ENCODE measurements at regions not wholly inside any gene's neighbourhood (a gene's known extent, or its start where the extent isn't known, plus 50 kb on each side); places are given as distances from the start of the nearest gene placed in this dataset.

DNA sequence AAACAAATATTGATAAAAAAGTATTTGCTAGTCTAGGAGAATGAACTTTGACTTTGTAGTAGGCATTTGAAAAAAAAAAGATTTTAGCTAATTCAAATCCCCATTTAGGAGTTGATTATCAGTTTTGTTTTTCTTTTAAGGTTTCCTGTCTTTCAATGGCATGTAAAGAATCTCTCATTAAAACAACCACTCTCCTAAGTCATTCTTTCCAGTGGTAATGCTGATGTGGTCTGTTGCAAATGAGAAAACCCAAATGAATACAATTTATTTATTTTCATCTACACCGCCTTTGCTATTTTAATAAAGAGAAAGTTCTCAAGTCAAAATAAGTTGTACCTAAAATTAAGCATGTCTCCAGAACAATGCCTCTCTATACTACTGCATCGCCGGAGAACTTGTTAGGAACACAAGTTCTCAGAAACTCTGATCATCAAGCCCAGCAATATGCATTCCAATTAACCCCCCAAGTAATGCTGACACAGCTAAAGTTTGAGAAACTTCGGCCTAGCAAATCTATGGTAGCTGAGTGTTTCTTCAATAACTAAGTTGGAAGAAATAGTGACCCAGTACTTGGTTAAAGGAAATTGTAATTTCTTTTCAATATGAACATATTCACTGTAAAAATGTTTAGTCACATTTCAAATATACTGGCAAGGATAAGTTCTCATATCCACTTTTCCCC is 255.1 kb downstream of the PTPRC start:
- Histone ChIP-seq H3K4me1 (ENCODE audit: insufficient read depth, low read length, severe bottlenecking) (peaks cover 13% of the 10 kb centered on the region), H3K27me3 (ENCODE audit: insufficient read depth, low read length) (no peaks in the 10 kb centered on the region), H3F3A (ENCODE audit: insufficient read depth, low read length) (no peaks in the 10 kb centered on the region; the same call in none of the 2 replicates), H3K4me3 (ENCODE audit: low read depth, low read length, poor library complexity, severe bottlenecking) (no peak overlapping the region), H3K27ac (ENCODE audit: low read depth, low read length, poor library complexity, severe bottlenecking) (no peak overlapping the region), H4K20me1 (ENCODE audit: insufficient read depth, low read length) (no peaks in the 10 kb centered on the region), H3K9me2 (ENCODE audit: low read depth, low read length) (no peaks in the 10 kb centered on the region), H2AFZ (ENCODE audit: low read length) (no peak overlapping the region), H3K36me3 (ENCODE audit: insufficient read depth, low read length) (peaks cover 95% of the 10 kb centered on the region), H3K79me2 (ENCODE audit: insufficient read depth, low read length) (peaks cover 98% of the 10 kb centered on the region), H3K4me2 (ENCODE audit: low read length) (no peak overlapping the region), H3K9ac (ENCODE audit: low read length) (no peak overlapping the region), H3K9me3 (ENCODE audit: low read length) (no peaks in the 10 kb centered on the region)
- TF ChIP-seq, protein P1, sequence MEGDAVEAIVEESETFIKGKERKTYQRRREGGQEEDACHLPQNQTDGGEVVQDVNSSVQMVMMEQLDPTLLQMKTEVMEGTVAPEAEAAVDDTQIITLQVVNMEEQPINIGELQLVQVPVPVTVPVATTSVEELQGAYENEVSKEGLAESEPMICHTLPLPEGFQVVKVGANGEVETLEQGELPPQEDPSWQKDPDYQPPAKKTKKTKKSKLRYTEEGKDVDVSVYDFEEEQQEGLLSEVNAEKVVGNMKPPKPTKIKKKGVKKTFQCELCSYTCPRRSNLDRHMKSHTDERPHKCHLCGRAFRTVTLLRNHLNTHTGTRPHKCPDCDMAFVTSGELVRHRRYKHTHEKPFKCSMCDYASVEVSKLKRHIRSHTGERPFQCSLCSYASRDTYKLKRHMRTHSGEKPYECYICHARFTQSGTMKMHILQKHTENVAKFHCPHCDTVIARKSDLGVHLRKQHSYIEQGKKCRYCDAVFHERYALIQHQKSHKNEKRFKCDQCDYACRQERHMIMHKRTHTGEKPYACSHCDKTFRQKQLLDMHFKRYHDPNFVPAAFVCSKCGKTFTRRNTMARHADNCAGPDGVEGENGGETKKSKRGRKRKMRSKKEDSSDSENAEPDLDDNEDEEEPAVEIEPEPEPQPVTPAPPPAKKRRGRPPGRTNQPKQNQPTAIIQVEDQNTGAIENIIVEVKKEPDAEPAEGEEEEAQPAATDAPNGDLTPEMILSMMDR (IDR thresholded peaks at IDR 0.05; ENCODE audit: low read length), result no peak

DNA sequence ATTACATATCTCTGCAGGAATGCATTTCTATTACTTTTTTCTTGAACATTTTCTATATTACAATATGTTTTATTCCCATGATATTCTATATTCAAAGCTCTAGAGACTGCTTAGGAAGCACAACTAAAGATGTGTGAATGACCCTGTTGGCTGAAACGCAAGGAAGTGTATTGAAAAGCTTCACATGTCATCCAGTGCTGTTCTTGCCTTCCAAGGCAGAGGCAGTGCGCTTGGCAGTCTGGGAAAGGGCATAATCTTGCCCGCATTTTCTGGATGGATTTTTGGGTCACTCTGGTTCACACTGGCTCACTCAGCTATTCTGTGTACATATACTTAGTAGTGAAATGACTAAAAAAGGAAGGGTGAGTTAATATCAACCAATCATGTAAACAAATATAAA is 262.4 kb downstream of the PTPRC start:
- Histone ChIP-seq H3K9me3 (ENCODE audit: low read length) (no peaks in the 10 kb centered on the region), H2AFZ (ENCODE audit: low read length) (no peak overlapping the region), H3K27ac (ENCODE audit: low read depth, low read length, poor library complexity, severe bottlenecking) (no peak overlapping the region), H3K9ac (ENCODE audit: low read length) (no peak overlapping the region), H3K36me3 (ENCODE audit: insufficient read depth, low read length) (peaks cover 94% of the 10 kb centered on the region), H3K4me2 (ENCODE audit: low read length) (no peak overlapping the region), H3F3A (ENCODE audit: insufficient read depth, low read length) (no peaks in the 10 kb centered on the region), H3K4me1 (ENCODE audit: insufficient read depth, low read length, severe bottlenecking) (peaks cover 16% of the 10 kb centered on the region), H3K9me2 (ENCODE audit: low read depth, low read length) (no peaks in the 10 kb centered on the region), H3K79me2 (ENCODE audit: insufficient read depth, low read length) (peaks cover 84% of the 10 kb centered on the region), H3K4me3 (ENCODE audit: low read depth, low read length, poor library complexity, severe bottlenecking) (no peak overlapping the region), H4K20me1 (ENCODE audit: insufficient read depth, low read length) (no peaks in the 10 kb centered on the region; the same call in 1 of the 2 replicates), H3K27me3 (ENCODE audit: insufficient read depth, low read length) (no peaks in the 10 kb centered on the region)
- TF ChIP-seq, protein P1 (IDR thresholded peaks at IDR 0.05; ENCODE audit: low read length), result no peak
- TF ChIP-seq EZH2 (IDR thresholded peaks at IDR 0.05; ENCODE audit: borderline replicate concordance, low read length), result no peak

DNA sequence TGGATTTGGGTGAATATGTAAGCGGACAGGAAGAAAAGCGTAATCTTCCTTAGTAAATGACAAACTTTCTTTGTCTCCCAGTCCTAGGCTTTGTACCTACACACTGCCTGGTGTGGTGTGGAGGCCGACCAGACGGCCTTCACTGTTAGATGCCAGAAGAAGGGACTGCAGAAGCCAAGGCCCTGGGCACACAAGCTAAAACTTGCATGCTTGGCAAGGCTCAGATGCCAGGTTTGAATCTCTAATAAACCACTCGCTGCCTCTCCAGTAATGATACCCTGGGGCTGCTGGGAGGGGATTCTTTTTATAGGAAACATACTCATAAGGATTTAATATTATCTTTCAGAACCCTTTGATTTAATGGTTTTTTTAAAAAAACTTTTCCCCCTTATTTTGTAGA is 263.8 kb downstream of the PTPRC start:
- Histone ChIP-seq H3K4me1 (ENCODE audit: insufficient read depth, low read length, severe bottlenecking) (peaks cover 25% of the 10 kb centered on the region), H3K27ac (ENCODE audit: low read depth, low read length, poor library complexity, severe bottlenecking) (no peak overlapping the region), H3K79me2 (ENCODE audit: insufficient read depth, low read length) (peaks cover 84% of the 10 kb centered on the region), H4K20me1 (ENCODE audit: insufficient read depth, low read length) (no peaks in the 10 kb centered on the region; the same call in 1 of the 2 replicates), H3F3A (ENCODE audit: insufficient read depth, low read length) (no peaks in the 10 kb centered on the region), H3K4me3 (ENCODE audit: low read depth, low read length, poor library complexity, severe bottlenecking) (no peak overlapping the region), H3K27me3 (ENCODE audit: insufficient read depth, low read length) (no peaks in the 10 kb centered on the region), H3K9me2 (ENCODE audit: low read depth, low read length) (no peaks in the 10 kb centered on the region), H2AFZ (ENCODE audit: low read length) (no peak overlapping the region), H3K9me3 (ENCODE audit: low read length) (no peaks in the 10 kb centered on the region), H3K36me3 (ENCODE audit: insufficient read depth, low read length) (peaks cover 95% of the 10 kb centered on the region), H3K4me2 (ENCODE audit: low read length) (no peak overlapping the region), H3K9ac (ENCODE audit: low read length) (no peak overlapping the region)
- TF ChIP-seq, protein P1 (IDR thresholded peaks at IDR 0.05; ENCODE audit: low read length), result no peak
- TF ChIP-seq EZH2 (IDR thresholded peaks at IDR 0.05; ENCODE audit: borderline replicate concordance, low read length), result no peak

Data from OCI-LY1 (cell line).